HG03095 (cell line): ENCODE measurements at regions not wholly inside any gene's neighbourhood (a gene's known extent, or its start where the extent isn't known, plus 50 kb on each side); places are given as distances from the start of the nearest gene placed in this dataset.
"Not testable (repeated sequence)": the region's sequence is repeated elsewhere in the genome, so short reads cannot be mapped to it uniquely, and the experiment has no call there.

Source experiments
- ATAC-seq: cut with Tn5 transposase; IDR thresholded peaks from one replicate; pipeline ENCODE4 v1.9.1; 2021; ENCODE audit warnings: moderate library complexity; ENCODE audit not compliant: unreplicated experiment

DNA sequence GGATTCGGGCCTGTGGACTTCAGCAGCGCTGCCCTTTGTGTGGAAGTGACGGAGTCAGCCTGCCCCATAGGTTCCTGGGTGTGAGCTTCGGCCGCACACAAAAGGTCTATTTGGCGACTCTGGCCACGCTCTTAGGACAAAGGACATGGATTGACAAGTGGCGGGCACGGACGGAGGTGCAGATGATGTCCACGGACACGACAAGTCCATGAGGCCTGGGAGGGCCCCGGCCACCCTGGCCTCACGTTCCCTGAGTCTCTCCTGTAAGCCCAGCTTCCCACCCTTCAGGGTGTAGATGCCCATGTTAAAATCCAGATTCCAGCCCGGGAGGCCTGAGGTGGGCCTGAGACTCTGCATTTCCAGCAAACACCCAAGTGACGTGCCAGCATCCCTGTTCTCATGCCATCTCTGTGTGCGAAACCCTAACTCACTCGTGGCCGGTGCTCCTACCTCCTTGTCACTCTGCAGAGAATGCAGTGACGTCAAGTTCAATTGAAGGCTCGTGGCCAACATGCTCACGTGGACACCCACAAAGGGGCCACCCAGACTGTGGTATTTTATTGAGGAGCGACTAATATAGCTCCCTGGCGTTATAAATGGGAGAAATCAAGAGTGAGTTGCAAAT, 111.7 kb downstream of the RTP5 start:
- ATAC-seq = no peak

DNA sequence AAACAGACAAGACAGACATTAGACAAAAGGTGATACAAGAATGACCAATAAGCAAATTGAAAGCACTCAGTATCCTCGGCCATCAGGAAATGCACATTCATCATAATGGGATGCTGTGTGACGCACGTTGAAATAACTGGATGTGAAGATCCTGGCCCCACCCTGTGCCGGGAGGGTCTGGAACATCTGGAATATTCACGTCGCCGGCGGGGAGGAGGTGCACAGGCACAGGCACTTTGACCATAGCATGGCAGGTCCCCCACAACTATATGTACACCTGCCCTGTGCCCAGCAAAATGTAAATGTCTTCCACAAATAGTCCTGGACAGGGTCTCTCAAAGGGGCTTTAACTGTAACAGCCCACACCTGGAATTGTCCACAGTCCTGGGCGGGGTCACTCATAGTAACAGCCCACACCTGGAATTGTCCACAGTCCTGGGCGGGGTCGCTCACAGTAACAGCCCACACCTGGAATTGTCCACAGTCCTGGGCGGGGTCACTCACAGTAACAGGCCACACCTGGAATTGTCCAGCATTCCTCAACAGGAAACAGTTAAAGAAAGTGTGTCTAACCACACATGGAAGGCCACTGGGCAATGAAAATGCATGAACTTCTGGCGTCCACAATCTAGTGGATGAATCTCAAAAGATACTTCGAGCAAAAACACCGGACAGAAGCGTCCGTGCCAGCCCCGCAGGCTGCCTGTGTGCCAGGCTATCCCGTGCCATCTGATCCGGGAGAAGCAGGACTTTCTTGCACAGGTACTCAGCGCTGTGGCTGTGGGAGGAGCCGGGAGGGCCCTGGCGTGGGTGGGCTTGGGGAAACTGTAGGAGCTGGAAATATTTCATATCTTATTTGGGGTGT, 113.4 kb downstream of the RTP5 start:
- ATAC-seq = no peak

- ATAC-seq = no peak
Measured at GRCh38 chr2:241983571-241984270, 114.2 kb downstream of the RTP5 start.

DNA sequence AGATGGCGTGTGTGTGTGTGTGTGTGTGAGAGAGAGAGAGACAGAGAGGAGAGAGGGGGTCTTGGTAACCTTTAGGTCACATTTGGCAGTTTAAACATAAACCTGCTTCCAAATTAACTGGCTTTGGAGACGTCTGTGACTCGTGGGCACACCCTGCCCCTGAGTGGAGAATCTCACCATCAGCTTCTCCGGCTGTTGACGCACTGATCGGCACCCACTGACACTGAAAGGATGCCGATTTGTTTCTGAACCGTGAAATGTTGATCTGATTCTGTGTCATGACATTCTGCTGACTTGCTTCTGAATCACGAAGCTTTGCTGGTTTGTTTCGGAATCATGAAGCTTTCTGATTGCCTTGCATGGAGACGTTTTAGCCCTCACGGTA, 114.7 kb downstream of the RTP5 start:
- no peak for ATAC-seq

DNA sequence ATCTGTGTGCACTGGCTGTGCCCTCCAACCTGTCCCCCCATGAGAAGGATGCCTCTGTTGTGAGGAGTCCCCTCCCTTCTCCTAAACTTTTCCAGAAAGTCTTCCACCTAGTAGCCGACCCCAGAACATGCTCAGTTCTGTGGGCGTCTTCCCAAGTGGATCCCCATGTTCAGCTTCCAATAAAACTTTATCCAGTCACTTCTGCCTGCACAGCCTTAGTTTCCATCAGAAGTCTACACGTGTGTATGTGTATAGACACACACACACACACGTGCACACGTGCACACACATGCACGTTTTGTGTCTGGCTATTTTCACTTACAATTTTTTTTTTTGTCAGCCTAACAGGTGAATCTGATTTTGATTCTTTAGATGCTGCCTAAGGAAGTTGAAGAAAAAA, 115.1 kb downstream of the RTP5 start:
- ATAC-seq = no peak

- ATAC-seq = not testable (repeated sequence)
Measured at GRCh38 chr2:241985161-241985985, 115.8 kb downstream of the RTP5 start.

- ATAC-seq = no peak
Measured at GRCh38 chr2:241985986-241986329, 116.4 kb downstream of the RTP5 start.

DNA sequence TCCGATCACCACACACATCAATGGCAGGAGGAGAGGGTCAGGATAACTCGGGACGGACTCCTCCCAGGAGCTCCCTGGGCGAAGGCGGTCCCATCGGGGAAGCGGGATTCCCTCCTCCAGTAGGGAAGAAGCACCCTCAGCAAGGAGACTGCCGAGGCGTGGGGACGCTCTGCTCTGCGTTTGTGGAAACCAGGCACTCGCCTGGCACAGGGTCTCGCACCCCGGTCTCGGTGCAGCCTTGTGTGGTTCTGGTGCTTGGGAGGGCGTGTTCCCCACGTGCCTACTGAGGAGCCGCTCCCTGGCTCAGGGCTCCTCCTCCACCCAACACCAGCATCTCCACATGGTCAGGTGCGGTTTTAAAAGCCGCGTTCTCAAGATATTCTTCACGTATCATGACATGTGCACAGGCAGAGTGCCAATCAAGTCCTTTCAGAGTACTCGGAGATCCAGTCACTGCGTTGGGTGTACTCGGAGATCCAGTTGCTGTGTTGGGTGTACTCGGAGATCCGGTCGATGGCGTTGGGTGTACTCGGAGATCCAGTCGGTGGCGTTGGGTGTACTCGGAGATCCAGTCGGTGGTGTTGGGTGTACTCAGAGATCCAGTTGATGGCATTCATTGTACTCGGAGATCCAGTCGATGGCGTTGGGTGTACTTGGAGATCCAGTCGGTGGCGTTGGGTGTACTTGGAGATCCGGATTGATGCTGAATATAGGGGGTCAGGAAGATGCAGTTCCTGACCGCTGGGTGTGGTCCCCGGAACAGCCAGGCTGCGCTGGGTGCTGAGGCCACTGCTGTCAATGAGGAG, 117.5 kb downstream of the RTP5 start:
- ATAC-seq = no peak

GRCh38 chr2:241987726-241988125, 118.2 kb downstream of the RTP5 start:
- no peak for ATAC-seq

DNA sequence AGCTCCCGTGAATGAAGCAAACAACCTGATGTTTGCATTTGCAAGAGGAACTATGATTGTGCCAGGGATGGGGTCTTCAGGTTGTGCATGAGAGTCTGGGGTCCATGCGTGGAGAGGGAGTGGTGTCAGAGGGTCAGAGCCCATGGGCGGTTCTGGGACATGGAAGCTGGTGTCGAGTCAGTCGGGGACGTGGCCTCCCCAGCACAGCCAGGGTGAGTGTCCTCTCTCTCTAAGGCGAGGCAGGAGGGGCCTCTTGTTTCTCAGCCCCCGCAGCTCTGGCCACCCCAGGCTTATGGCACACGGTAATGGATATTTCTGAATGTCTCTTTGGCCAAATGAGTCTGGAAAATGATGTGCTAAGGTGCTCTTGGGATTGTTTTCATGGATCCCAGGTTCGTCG, 118.6 kb downstream of the RTP5 start:
- ATAC-seq = no peak

GRCh38 chr2:241989074-241989473, 119.5 kb downstream of the RTP5 start:
- no peak for ATAC-seq

GRCh38 chr2:241990466-241990865, 120.9 kb downstream of the RTP5 start:
- no peak for ATAC-seq

GRCh38 chr2:241991299-241991698, 121.8 kb downstream of the RTP5 start:
- ATAC-seq = no peak

DNA sequence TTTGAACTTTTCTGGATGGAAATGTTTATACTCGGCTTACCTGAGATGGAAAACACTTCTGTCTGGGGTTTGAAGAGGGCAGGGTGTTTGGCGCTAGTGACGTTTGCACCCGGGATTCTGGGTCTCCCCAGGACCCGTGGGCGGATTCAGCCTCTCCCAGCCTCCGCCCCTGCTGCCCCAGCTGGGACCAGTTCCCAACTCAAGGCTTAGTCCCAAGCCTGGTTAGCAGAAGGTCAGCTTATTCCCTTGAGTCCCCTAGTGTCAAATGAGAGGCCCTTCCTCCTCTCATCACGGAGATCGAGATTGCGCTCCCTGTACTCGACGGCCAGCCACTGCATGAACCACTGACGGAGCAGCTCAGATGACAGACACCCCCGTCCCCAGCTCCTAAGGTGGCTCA, 123.2 kb downstream of the RTP5 start:
- ATAC-seq = no peak

DNA sequence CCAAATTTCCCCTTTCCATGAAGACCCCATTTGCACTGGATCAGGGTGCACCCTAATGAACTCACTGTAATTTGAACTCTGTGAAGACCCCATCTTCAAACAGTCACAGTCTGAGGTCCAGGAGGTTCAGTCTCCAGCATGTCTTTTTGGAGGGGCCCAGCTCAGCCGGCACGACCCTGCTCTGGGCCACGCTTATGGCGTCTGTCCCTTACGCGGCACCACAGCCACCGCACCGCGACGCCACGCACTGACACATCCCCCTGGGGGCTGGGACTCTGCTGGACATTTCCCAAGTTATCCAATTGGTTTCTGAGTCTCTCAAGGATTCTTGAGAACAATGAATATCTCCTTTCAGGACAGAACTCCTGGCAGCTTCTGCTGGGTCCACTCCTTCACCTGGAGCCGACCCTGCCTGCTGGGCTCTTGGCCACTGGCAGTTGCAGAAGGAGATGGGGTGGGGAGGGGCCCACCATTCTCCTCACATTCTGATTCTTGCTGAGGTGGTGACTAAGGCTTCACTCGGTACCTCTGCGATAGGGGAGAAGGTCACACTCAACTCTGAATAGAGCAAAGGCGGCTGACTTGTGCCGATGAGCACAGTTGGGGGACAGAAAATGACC, 124.0 kb downstream of the RTP5 start:
- no peak for ATAC-seq

DNA sequence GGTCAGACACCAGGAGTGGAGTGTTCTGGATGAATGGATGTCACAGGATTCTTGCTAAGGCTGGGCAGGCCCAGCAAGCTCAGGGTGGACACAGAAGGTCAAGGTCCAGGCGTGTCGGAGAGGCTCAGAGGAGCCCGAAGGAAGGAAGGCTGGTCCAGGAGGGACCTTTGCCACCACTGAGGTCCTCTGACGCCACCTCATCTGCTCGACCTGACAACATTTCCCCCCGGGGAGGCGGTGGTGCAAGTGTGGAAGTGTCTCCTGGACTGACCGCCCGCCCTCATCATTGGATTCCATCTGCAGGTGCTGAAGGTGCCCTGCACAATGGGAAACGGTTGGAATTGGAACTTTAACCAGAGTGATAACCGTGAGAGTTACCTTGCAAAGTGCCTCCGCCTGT, 124.6 kb downstream of the RTP5 start:
- ATAC-seq = no peak

- no peak for ATAC-seq
Measured at GRCh38 chr2:241994556-241995213, 125.2 kb downstream of the RTP5 start.

DNA sequence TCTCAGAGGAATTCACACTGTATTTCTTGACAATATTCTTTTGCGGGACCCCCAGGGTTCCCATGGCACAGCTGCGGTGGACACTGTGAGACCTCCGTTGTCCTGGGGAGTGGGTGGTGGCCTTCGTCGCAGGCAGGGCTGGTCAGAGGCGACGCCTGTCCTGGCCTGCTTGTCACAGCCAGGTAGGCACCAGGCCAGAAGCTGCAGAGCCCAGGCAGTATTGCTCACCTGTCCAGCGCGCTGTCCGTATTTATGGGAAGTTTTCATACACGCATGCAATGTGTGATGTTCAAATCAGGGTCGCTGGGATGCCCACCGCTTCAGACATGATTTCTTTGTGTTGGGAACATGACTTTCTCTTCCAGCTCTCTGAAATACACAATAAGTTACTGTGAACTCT, 126.6 kb downstream of the RTP5 start:
- no peak for ATAC-seq

DNA sequence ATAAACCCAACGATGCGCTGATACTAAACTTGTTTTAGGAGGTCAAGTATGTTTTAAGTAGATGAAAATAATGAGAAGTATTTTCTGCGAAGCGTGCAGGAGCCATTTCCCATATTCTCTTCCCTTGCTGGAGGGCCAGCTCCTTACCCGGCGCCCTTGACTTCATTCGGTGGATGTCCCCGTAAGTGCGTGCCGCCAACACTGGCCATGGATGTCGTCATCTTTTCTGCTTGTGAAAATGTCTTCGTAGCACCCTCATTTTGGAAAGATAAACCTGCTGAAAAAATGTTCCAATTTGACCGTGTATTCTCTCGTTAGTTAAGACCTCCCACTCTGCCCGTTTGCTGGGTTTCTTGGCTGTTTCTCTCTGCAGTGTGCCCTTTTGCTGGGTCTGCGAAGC, 127.5 kb downstream of the RTP5 start:
- ATAC-seq = no peak
